ENCODE measurements at regions not wholly inside any gene's neighbourhood (a gene's known extent, or its start where the extent isn't known, plus 50 kb on each side); places are given as distances from the start of the nearest gene placed in this dataset.

GRCh38 chr3:190194506-190194905 is 73.8 kb upstream of the P3H2 start:
- H3K4me2 ChIP-seq (ENCODE audit: low read length) = no peak overlapping the region
- H3K9me2 ChIP-seq (ENCODE audit: low read depth, low read length) = no peaks in the 10 kb centered on the region
- no peaks in the 10 kb centered on the region for H3K27me3 ChIP-seq (ENCODE audit: insufficient read depth, low read length)
- no peaks in the 10 kb centered on the region for H3K4me1 ChIP-seq (ENCODE audit: insufficient read depth, low read length, severe bottlenecking)
- H3K9me3 ChIP-seq (ENCODE audit: low read length) = no peaks in the 10 kb centered on the region
- no peaks in the 10 kb centered on the region for H3K79me2 ChIP-seq (ENCODE audit: insufficient read depth, low read length)
- no peaks in the 10 kb centered on the region for H3F3A ChIP-seq (ENCODE audit: insufficient read depth, low read length)
- H3K36me3 ChIP-seq (ENCODE audit: insufficient read depth, low read length) = no peaks in the 10 kb centered on the region
- no peak for TF ChIP-seq CTCF (IDR thresholded peaks at IDR 0.05; ENCODE audit: low read length)
- no peak for TF ChIP-seq EZH2 (IDR thresholded peaks at IDR 0.05; ENCODE audit: borderline replicate concordance, low read length)
- no peak overlapping the region for H3K4me3 ChIP-seq (ENCODE audit: low read depth, low read length, poor library complexity, severe bottlenecking)
- no peaks in the 10 kb centered on the region for H4K20me1 ChIP-seq (ENCODE audit: insufficient read depth, low read length)
- no peak overlapping the region for H3K9ac ChIP-seq (ENCODE audit: low read length)
- no peak overlapping the region for H2AFZ ChIP-seq (ENCODE audit: low read length)
- no peak overlapping the region for H3K27ac ChIP-seq (ENCODE audit: low read depth, low read length, poor library complexity, severe bottlenecking)

GRCh38 chr3:190193210-190193609 is 72.5 kb upstream of the P3H2 start:
- Histone ChIP-seq H3K9me3 (ENCODE audit: low read length) (no peaks in the 10 kb centered on the region), H2AFZ (ENCODE audit: low read length) (no peak overlapping the region), H3K4me3 (ENCODE audit: low read depth, low read length, poor library complexity, severe bottlenecking) (no peak overlapping the region), H3K4me2 (ENCODE audit: low read length) (no peak overlapping the region), H3K27me3 (ENCODE audit: insufficient read depth, low read length) (no peaks in the 10 kb centered on the region), H4K20me1 (ENCODE audit: insufficient read depth, low read length) (no peaks in the 10 kb centered on the region), H3K4me1 (ENCODE audit: insufficient read depth, low read length, severe bottlenecking) (no peaks in the 10 kb centered on the region), H3K27ac (ENCODE audit: low read depth, low read length, poor library complexity, severe bottlenecking) (no peak overlapping the region), H3F3A (ENCODE audit: insufficient read depth, low read length) (no peaks in the 10 kb centered on the region), H3K9me2 (ENCODE audit: low read depth, low read length) (no peaks in the 10 kb centered on the region), H3K36me3 (ENCODE audit: insufficient read depth, low read length) (no peaks in the 10 kb centered on the region), H3K79me2 (ENCODE audit: insufficient read depth, low read length) (no peaks in the 10 kb centered on the region), H3K9ac (ENCODE audit: low read length) (no peak overlapping the region)
- TF ChIP-seq CTCF (IDR thresholded peaks at IDR 0.05; ENCODE audit: low read length) (no peak), EZH2 (IDR thresholded peaks at IDR 0.05; ENCODE audit: borderline replicate concordance, low read length) (no peak)

GRCh38 chr3:190192739-190193138 is 72.0 kb upstream of the P3H2 start:
- Histone ChIP-seq H3K36me3 (ENCODE audit: insufficient read depth, low read length) (no peaks in the 10 kb centered on the region), H3K9me3 (ENCODE audit: low read length) (no peaks in the 10 kb centered on the region), H3K79me2 (ENCODE audit: insufficient read depth, low read length) (no peaks in the 10 kb centered on the region), H4K20me1 (ENCODE audit: insufficient read depth, low read length) (no peaks in the 10 kb centered on the region), H3K4me1 (ENCODE audit: insufficient read depth, low read length, severe bottlenecking) (no peaks in the 10 kb centered on the region), H3K27ac (ENCODE audit: low read depth, low read length, poor library complexity, severe bottlenecking) (no peak overlapping the region), H3F3A (ENCODE audit: insufficient read depth, low read length) (no peaks in the 10 kb centered on the region), H3K27me3 (ENCODE audit: insufficient read depth, low read length) (no peaks in the 10 kb centered on the region), H3K9me2 (ENCODE audit: low read depth, low read length) (no peaks in the 10 kb centered on the region), H2AFZ (ENCODE audit: low read length) (no peak overlapping the region), H3K4me3 (ENCODE audit: low read depth, low read length, poor library complexity, severe bottlenecking) (no peak overlapping the region), H3K9ac (ENCODE audit: low read length) (no peak overlapping the region), H3K4me2 (ENCODE audit: low read length) (no peak overlapping the region)
- TF ChIP-seq CTCF (IDR thresholded peaks at IDR 0.05; ENCODE audit: low read length) (no peak), EZH2 (IDR thresholded peaks at IDR 0.05; ENCODE audit: borderline replicate concordance, low read length) (no peak)

All from OCI-LY1 (cell line).